OCI-LY7 (cell line): ENCODE measurements at regions not wholly inside any gene's neighbourhood (a gene's known extent, or its start where the extent isn't known, plus 50 kb on each side); places are given as distances from the start of the nearest gene placed in this dataset.

Source experiments
- BruUV-seq: library from RNA; stranded (reverse); fragments of 400-500 nt; replicated peaks from 2 replicates; lab custom pipeline; 2021; lab: Mats Ljungman, UMichigan
- CTCF ChIA-PET: fragments of 300-600 bp; sonication (Branson Sonifier 250); formaldehyde crosslinking; loops from one replicate; lab custom pipeline; 2022; ENCODE audit warnings: antibody characterized with exemption; ENCODE audit not compliant: unreplicated experiment; lab: Charles Lee
- POLR2A ChIA-PET: fragments of 300-600 bp; sonication (Branson Sonifier 250); formaldehyde crosslinking; loops from one replicate; lab custom pipeline; 2022; ENCODE audit warnings: antibody characterized with exemption; lab: Charles Lee
- DNase-seq: peaks from one replicate; pipeline ENCODE4 v3.0.0-alpha.2; 2015; ENCODE audit warnings: low spot score
- H2AFZ ChIP-seq: fragments of 200-600 bp; sonication (generic), shearing (Covaris generic); 2 replicates; pipeline ENCODE4 v1.6.1; 2014; ENCODE audit warnings: mild to moderate bottlenecking, antibody characterized with exemption, low read length, moderate library complexity
- H3K27ac ChIP-seq: fragments of 200-600 bp; sonication (generic); 2 replicates; pipeline ENCODE4 v1.5.1; 2014; ENCODE audit warnings: mixed run types, low read depth, mild to moderate bottlenecking, moderate library complexity, low read length, inconsistent platforms; ENCODE audit not compliant: poor library complexity, severe bottlenecking
- H3K36me3 ChIP-seq: fragments of 200-600 bp; sonication (generic); 2 replicates; pipeline ENCODE4 v1.6.1; 2014; ENCODE audit warnings: mild to moderate bottlenecking, antibody characterized with exemption, low read length, moderate library complexity, mixed read lengths; ENCODE audit not compliant: insufficient read depth
- H3K4me1 ChIP-seq: fragments of 200-600 bp; sonication (generic); 2 replicates; pipeline ENCODE4 v1.5.1; 2014; ENCODE audit warnings: mild to moderate bottlenecking, low read length; ENCODE audit not compliant: insufficient read depth, poor library complexity, severe bottlenecking
- H3K4me2 ChIP-seq: fragments of 200-600 bp; sonication (generic); 2 replicates; pipeline ENCODE4 v1.6.1; 2014; ENCODE audit warnings: mild to moderate bottlenecking, low read length
- H3K4me3 ChIP-seq: fragments of 200-600 bp; sonication (generic); 2 replicates; pipeline ENCODE4 v1.5.1; 2014; ENCODE audit warnings: mild to moderate bottlenecking, low read depth, low read length; ENCODE audit not compliant: poor library complexity, severe bottlenecking
- H3K79me2 ChIP-seq: fragments of 200-600 bp; sonication (generic); 2 replicates; pipeline ENCODE4 v1.6.1; 2016; ENCODE audit warnings: low read depth, mild to moderate bottlenecking, low read length, moderate library complexity, mixed read lengths; ENCODE audit not compliant: insufficient read depth
- H3K9me2 ChIP-seq: fragments of 200-600 bp; sonication (generic); 2 replicates; pipeline ENCODE4 v1.6.1; 2016; ENCODE audit warnings: mild to moderate bottlenecking, low read length, mixed read lengths; ENCODE audit not compliant: insufficient read depth
- H3K9me3 ChIP-seq: fragments of 200-600 bp; sonication (generic); 2 replicates; pipeline ENCODE4 v1.6.1; 2014; ENCODE audit warnings: mild to moderate bottlenecking, mixed run types, low read length, mixed read lengths
- H4K20me1 ChIP-seq: fragments of 200-600 bp; sonication (generic); 2 replicates; pipeline ENCODE4 v1.6.1; 2014; ENCODE audit warnings: mild to moderate bottlenecking, antibody characterized with exemption, low read length, moderate library complexity, mixed read lengths; ENCODE audit not compliant: insufficient read depth
- CTCF ChIP-seq: fragments of 200-600 bp; sonication (generic); conservative IDR thresholded peaks from 2 replicates; pipeline ENCODE4 v1.5.1; 2014; ENCODE audit warnings: mild to moderate bottlenecking, antibody characterized with exemption, low read length, moderate library complexity, mixed read lengths
- EZH2phosphoT487 ChIP-seq: fragments of 200-600 bp; sonication (generic); IDR thresholded peaks from 2 replicates; pipeline ENCODE4 v1.6.1; 2018; ENCODE audit warnings: low read depth, borderline replicate concordance, mild to moderate bottlenecking, mixed run types, antibody characterized with exemption, low read length, moderate library complexity, mixed read lengths
- intact Hi-C: fragments of 100-400 bp; cut with micrococcal nuclease; formaldehyde crosslinking; loops from one replicate; pipeline ENCODE4 v1.10.0; 2022; ENCODE audit not compliant: unreplicated experiment

DNA sequence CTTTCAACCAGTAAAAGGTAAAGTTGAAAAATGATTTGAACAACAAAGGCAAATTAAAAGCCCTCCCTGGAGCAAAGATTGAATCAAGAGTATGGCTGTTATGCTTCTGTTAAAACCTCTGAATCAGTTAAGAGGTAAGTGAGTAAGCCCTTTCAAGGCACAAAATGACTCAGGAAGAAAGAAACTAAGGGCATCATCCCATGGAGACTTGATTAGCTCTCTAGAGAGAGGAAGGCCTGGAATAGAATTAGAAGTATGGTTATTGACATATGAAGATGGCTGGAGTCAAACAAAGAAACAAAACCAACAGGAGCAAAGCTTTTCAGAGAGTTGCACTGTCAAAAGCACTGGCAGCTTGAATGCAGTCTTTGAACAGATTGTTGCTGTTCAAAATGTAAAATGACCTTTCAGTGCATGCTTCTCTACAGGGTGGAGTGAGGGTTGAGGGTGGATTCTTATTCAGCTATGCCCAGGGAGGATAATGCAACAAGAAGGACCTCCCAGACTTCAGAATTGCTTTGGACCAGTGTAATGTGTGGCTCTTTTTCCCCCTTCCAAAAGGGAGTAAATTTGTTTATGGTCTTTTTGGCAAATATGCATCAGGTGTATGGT lies 365.5 kb downstream of the GBA3 start:
- Histone ChIP-seq H3K79me2 (no peaks in the 10 kb centered on the region), H2AFZ (no peak overlapping the region), H4K20me1 (no peaks in the 10 kb centered on the region), H3K27ac (no peak overlapping the region), H3K4me2 (no peak overlapping the region), H3K9me2 (no peaks in the 10 kb centered on the region), H3K4me1 (no peaks in the 10 kb centered on the region), H3K4me3 (no peak overlapping the region), H3K36me3 (no peaks in the 10 kb centered on the region), H3K9me3 (no peaks in the 10 kb centered on the region)
- no TSS peak for BruUV-seq
- DNase-seq = no peak
- intact Hi-C loops = no loop called here
- ChIA-PET POLR2A (interaction anchor here (0.5 kb wide), 1 partner anchor 21 kb away, joined by 4 read pairs; no protein-coding TSS in a partner anchor), CTCF (no interaction called here)
- TF ChIP-seq EZH2phosphoT487 = no peak
- no peak for TF ChIP-seq CTCF

DNA sequence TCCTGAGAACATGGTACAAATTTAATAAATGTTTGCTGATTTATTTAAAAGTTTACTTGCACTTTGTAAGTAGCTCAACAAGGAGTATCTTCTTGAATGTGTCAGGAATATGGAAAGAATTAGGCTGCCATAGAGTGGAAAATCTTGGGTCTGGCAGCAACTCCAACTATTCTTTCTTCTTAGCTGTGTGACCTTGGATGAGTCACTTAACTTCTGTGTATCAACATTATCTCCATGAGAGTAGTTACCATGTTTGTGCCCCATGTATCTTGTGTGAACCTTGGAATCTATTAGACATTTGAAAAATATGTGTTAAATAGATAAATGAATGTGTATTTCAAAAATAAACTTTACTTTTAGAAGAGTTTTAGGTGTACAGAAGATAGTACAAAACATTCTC lies 348.8 kb downstream of the GBA3 start:
- H3K4me1 ChIP-seq = no peaks in the 10 kb centered on the region
- CTCF ChIA-PET = no interaction called here
- H3K79me2 ChIP-seq = no peaks in the 10 kb centered on the region
- no TSS peak for BruUV-seq
- no peak overlapping the region for H3K27ac ChIP-seq
- no peaks in the 10 kb centered on the region for H3K36me3 ChIP-seq
- DNase-seq = no peak
- H3K9me3 ChIP-seq = no peaks in the 10 kb centered on the region
- H2AFZ ChIP-seq = no peak overlapping the region
- no peak overlapping the region for H3K4me2 ChIP-seq
- intact Hi-C loops = no loop called here
- no peaks in the 10 kb centered on the region for H4K20me1 ChIP-seq
- H3K9me2 ChIP-seq = no peaks in the 10 kb centered on the region
- POLR2A ChIA-PET = interaction anchor here (0.7 kb wide), 1 partner anchor 1378 kb away, joined by 3 read pairs; no protein-coding TSS in a partner anchor
- TF ChIP-seq CTCF (no peak), EZH2phosphoT487 (no peak)
- H3K4me3 ChIP-seq = no peak overlapping the region

GRCh38 chr4:23040539-23040938 lies 347.8 kb downstream of the GBA3 start:
- H2AFZ ChIP-seq = no peak overlapping the region
- no peaks in the 10 kb centered on the region for H3K9me2 ChIP-seq
- no peak overlapping the region for H3K27ac ChIP-seq
- intact Hi-C loops = no loop called here
- H3K79me2 ChIP-seq = no peaks in the 10 kb centered on the region
- H3K4me1 ChIP-seq = no peaks in the 10 kb centered on the region
- H3K9me3 ChIP-seq = no peaks in the 10 kb centered on the region
- POLR2A ChIA-PET = no interaction called here
- TF ChIP-seq EZH2phosphoT487 = no peak
- no peak for TF ChIP-seq CTCF
- H3K4me2 ChIP-seq = no peak overlapping the region
- BruUV-seq = no TSS peak
- DNase-seq = no peak
- CTCF ChIA-PET = no interaction called here
- H4K20me1 ChIP-seq = no peaks in the 10 kb centered on the region
- no peaks in the 10 kb centered on the region for H3K36me3 ChIP-seq
- H3K4me3 ChIP-seq = no peak overlapping the region
